OCI-LY1 (cell line): ENCODE measurements at regions not wholly inside any gene's neighbourhood (a gene's known extent, or its start where the extent isn't known, plus 50 kb on each side); places are given as distances from the start of the nearest gene placed in this dataset.

ENCODE experiments used
- H2AFZ ChIP-seq: fragments of 200-600 bp; sonication (generic), shearing (Covaris generic); 2 replicates; pipeline ENCODE4 v1.6.0; 2014; ENCODE audit warnings: antibody characterized with exemption, mild to moderate bottlenecking, low read length
- H3F3A ChIP-seq: fragments of 200-600 bp; sonication (generic), shearing (Covaris generic); 2 replicates; pipeline ENCODE4 v1.6.0; 2014; ENCODE audit warnings: mild to moderate bottlenecking, antibody characterized with exemption, low read length, moderate library complexity; ENCODE audit not compliant: insufficient read depth
- H3K27ac ChIP-seq: fragments of 200-600 bp; sonication (generic); 2 replicates; pipeline ENCODE4 v1.5.1; 2014; ENCODE audit warnings: low read length, mixed run types, mild to moderate bottlenecking, low read depth; ENCODE audit not compliant: poor library complexity, severe bottlenecking
- H3K27me3 ChIP-seq: fragments of 200-600 bp; sonication (generic); 2 replicates; pipeline ENCODE4 v1.6.0; 2014; ENCODE audit warnings: antibody characterized with exemption, mild to moderate bottlenecking, low read length, moderate library complexity; ENCODE audit not compliant: insufficient read depth
- H3K36me3 ChIP-seq: fragments of 200-600 bp; sonication (generic); 2 replicates; pipeline ENCODE4 v1.6.1; 2014; ENCODE audit warnings: mild to moderate bottlenecking, antibody characterized with exemption, low read length, moderate library complexity, mixed read lengths; ENCODE audit not compliant: insufficient read depth
- H3K4me1 ChIP-seq: fragments of 200-600 bp; sonication (generic); 2 replicates; pipeline ENCODE4 v1.5.1; 2014; ENCODE audit warnings: mild to moderate bottlenecking, low read length, moderate library complexity; ENCODE audit not compliant: insufficient read depth, severe bottlenecking
- H3K4me2 ChIP-seq: fragments of 200-600 bp; sonication (generic), shearing (Covaris generic); 2 replicates; pipeline ENCODE4 v1.6.1; 2014; ENCODE audit warnings: low read length
- H3K4me3 ChIP-seq: fragments of 200-600 bp; sonication (generic); 2 replicates; pipeline ENCODE4 v1.5.1; 2014; ENCODE audit warnings: low read length, low read depth, mild to moderate bottlenecking, mixed read lengths; ENCODE audit not compliant: poor library complexity, severe bottlenecking
- H3K79me2 ChIP-seq: fragments of 200-600 bp; shearing (Covaris generic); 2 replicates; pipeline ENCODE4 v1.6.1; 2016; ENCODE audit warnings: mixed run types, low read length, mixed read lengths; ENCODE audit not compliant: insufficient read depth
- H3K9ac ChIP-seq: fragments of 200-600 bp; sonication (generic), shearing (Covaris generic); 2 replicates; pipeline ENCODE4 v1.6.1; 2014; ENCODE audit warnings: mild to moderate bottlenecking, low read length, mixed read lengths
- H3K9me2 ChIP-seq: fragments of 200-600 bp; sonication (generic), shearing (Covaris generic); 2 replicates; pipeline ENCODE4 v1.6.1; 2014; ENCODE audit warnings: low read depth, mild to moderate bottlenecking, low read length, mixed read lengths
- H3K9me3 ChIP-seq: fragments of 200-600 bp; shearing (Covaris generic); 2 replicates; pipeline ENCODE4 v1.6.1; 2014; ENCODE audit warnings: low read length, mixed read lengths
- H4K20me1 ChIP-seq: fragments of 200-600 bp; sonication (generic), shearing (Covaris generic); 2 replicates; pipeline ENCODE4 v1.6.0; 2016; ENCODE audit warnings: mild to moderate bottlenecking, low read length; ENCODE audit not compliant: insufficient read depth
- CTCF ChIP-seq: fragments of 200-600 bp; sonication (generic), shearing (Covaris generic); IDR thresholded peaks from 2 replicates; pipeline ENCODE4 v1.5.1; 2017; ENCODE audit warnings: mild to moderate bottlenecking, antibody characterized with exemption, low read length, moderate library complexity, mixed read lengths
- EZH2 ChIP-seq: fragments of 200-600 bp; sonication (generic), shearing (Covaris generic); IDR thresholded peaks from 2 replicates; pipeline ENCODE4 v1.8.0; 2017; ENCODE audit warnings: borderline replicate concordance, mixed run types, mild to moderate bottlenecking, antibody characterized with exemption, low read length, moderate library complexity, mixed read lengths

GRCh38 chr3:153740109-153740508 is 381.1 kb upstream of the ARHGEF26 start:
- H3K4me2 ChIP-seq, result no peak overlapping the region
- H3K4me3 ChIP-seq, result no peak overlapping the region
- no peaks in the 10 kb centered on the region for H3K27me3 ChIP-seq
- no peaks in the 10 kb centered on the region for H3K36me3 ChIP-seq
- H3K79me2 ChIP-seq, result no peaks in the 10 kb centered on the region
- no peak for TF ChIP-seq EZH2
- TF ChIP-seq CTCF, result no peak
- H3K9me3 ChIP-seq, result no peaks in the 10 kb centered on the region
- no peaks in the 10 kb centered on the region for H4K20me1 ChIP-seq
- H3K27ac ChIP-seq, result no peak overlapping the region
- H3K9ac ChIP-seq, result no peak overlapping the region
- no peaks in the 10 kb centered on the region for H3K4me1 ChIP-seq
- H2AFZ ChIP-seq, result no peak overlapping the region
- H3F3A ChIP-seq, result no peaks in the 10 kb centered on the region
- no peaks in the 10 kb centered on the region for H3K9me2 ChIP-seq

- no peak overlapping the region for H3K4me3 ChIP-seq
- no peak overlapping the region for H3K4me2 ChIP-seq
- no peaks in the 10 kb centered on the region for H3K79me2 ChIP-seq
- H3K9ac ChIP-seq, result no peak overlapping the region
- H3K4me1 ChIP-seq, result no peaks in the 10 kb centered on the region
- H3K27ac ChIP-seq, result no peak overlapping the region
- no peaks in the 10 kb centered on the region for H4K20me1 ChIP-seq
- H3K9me2 ChIP-seq, result no peaks in the 10 kb centered on the region
- TF ChIP-seq EZH2, result no peak
- no peak for TF ChIP-seq CTCF
- no peak overlapping the region for H2AFZ ChIP-seq
- H3K36me3 ChIP-seq, result no peaks in the 10 kb centered on the region
- H3F3A ChIP-seq, result no peaks in the 10 kb centered on the region
- H3K27me3 ChIP-seq, result no peaks in the 10 kb centered on the region
- H3K9me3 ChIP-seq, result no peaks in the 10 kb centered on the region
Observed at GRCh38 chr3:153744889-153745288, 376.3 kb upstream of the ARHGEF26 start.

GRCh38 chr3:153746211-153746610 is 375.0 kb upstream of the ARHGEF26 start:
- Histone ChIP-seq H3K79me2 (no peaks in the 10 kb centered on the region), H3K36me3 (no peaks in the 10 kb centered on the region), H3K4me2 (no peak overlapping the region), H3K27me3 (no peaks in the 10 kb centered on the region), H3K9ac (no peak overlapping the region), H3K27ac (no peak overlapping the region), H4K20me1 (no peaks in the 10 kb centered on the region), H3K4me1 (no peaks in the 10 kb centered on the region), H3K9me3 (no peaks in the 10 kb centered on the region), H3K9me2 (no peaks in the 10 kb centered on the region), H3F3A (no peaks in the 10 kb centered on the region), H3K4me3 (no peak overlapping the region), H2AFZ (no peak overlapping the region)
- TF ChIP-seq EZH2 (no peak), CTCF (no peak)
